Stimulated activated CD8-positive, alpha-beta memory T cell treated with anti-CD3 and anti-CD28 coated beads, Interleukin-4, amount 100 ng/mL, for 48 hours (primary cell): ENCODE measurements at regions not wholly inside any gene's neighbourhood (a gene's known extent, or its start where the extent isn't known, plus 50 kb on each side); places are given as distances from the start of the nearest gene placed in this dataset.
"Not testable (repeated sequence)": the region's sequence is repeated elsewhere in the genome, so short reads cannot be mapped to it uniquely, and the experiment has no call there.

Experiments used
- DNase-seq: peaks from one replicate; pipeline ENCODE4 v3.0.0-alpha.2; 2020

GRCh38 chr11:103808252-103808651, 228.2 kb upstream of the DDI1 start:
- no peak for DNase-seq

- no peak for DNase-seq
These were observed 224.5 kb upstream of the DDI1 start for GRCh38 chr11:103811870-103812455.

DNA sequence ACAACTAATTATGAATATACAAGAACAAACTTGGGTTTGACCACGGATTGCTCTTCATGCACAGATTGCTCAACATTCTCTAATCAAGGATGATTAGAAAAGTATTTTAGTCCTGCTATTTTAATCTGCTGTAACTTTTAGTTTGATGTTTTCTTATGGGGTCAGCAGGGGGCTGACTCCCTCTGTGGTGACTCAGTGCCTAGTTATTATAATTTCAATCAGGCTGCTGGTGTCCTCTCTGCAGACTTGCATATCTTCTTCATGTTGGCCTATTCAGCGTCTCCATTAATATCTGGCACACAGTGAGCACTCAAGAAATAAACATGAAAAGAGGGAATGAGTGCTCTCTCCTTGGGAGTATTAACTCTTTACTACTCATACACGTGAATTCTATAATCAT, 223.8 kb upstream of the DDI1 start:
- no peak for DNase-seq

DNA sequence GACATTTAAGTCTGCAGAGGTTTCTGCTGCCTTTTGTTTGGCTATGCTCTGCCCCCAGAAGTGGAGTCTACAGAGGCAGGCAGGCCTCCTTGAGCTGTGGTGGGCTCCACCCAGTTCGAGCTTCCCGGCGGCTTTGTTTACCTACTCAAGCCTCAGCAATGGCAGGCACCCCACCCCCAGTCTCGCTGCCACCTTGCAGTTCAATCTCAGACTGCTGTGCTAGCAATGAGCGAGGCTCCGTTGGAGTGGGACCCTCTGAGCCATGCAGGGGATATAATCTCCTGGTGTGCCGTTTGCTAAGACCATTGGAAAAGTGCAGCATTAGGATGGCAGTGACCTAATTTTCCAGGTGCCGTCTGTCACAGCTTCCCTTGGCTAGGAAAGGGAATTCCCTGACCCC, 216.1 kb upstream of the DDI1 start:
- not testable (repeated sequence) for DNase-seq

DNA sequence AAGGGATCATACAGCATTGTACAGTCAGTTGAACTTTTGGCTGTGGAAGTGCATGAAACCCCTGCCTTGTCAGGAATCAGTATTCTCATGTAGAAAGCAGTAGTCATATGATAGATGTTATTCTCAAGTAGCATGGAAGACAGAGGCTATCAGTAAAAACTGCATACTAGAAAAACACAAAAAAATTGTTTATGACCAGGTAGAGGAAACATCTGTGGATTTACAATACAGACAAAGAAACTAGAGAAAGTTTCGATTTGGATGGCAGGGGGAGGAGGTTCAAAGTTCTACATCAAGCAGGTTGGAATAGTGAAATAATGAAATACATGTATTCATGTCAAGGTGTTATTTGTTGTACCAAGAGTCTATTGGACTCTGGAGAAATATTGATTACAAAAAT, 212.3 kb upstream of the DDI1 start:
- no peak for DNase-seq

DNA sequence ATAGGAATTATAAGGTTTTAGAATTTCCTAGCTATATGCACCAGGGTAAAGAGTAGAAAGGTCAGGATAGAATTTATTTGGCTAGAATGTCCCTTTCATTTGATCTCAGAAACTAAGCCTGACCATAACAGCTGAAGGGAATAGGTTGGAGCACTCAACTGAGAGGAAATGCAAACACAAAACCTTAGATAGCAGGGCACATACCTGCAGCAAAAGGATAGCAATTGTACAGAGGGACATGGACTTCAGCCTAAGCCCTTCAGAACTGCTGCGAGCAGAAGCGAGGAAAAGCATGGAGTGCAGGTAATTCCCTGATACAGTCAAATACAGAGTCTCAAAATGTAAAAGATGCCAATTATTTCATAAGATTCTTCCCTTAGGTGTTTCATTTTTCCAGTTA, 211.0 kb upstream of the DDI1 start:
- no peak for DNase-seq

GRCh38 chr11:103826856-103827255, 209.6 kb upstream of the DDI1 start:
- no peak for DNase-seq

- DNase-seq = no peak
These were observed 206.8 kb upstream of the DDI1 start for GRCh38 chr11:103829596-103829995.

DNA sequence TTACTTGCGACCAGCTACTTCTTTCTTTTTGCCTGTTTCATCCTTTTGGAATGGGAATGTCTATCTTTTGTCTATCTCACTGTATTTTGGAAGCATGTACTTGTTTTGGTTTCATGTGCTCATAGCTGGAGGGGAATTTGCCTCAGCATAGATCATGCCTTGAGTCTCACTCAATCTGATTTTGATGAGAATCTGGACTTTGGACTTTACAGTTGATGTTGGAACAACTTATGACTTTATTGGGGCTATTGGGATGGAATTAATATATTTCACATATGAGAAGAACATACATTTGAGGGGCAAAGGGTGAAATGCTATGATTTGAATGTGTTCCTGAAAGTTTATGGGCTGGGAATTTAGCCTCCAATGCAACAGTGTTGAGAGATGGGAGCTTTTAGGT, 206.2 kb upstream of the DDI1 start:
- DNase-seq = no peak

DNA sequence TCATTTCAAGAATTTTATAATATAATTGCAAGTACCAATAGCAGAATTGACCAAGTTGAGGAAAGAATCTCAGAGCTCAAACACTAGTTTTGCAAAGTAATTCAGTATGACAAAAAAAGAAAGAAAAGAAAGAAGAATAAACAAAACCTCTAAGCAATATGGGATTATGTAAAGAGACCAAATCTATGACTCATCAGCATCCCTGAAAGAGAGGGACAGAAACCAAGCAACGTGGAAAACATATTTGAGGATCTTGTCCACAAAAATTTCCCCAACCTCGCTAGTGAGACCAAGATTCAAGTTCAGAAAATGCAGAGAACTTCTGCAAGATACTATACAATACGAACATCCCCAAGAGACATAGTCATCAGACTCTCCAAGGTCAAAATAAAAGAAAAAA, 203.7 kb upstream of the DDI1 start:
- DNase-seq = no peak

DNA sequence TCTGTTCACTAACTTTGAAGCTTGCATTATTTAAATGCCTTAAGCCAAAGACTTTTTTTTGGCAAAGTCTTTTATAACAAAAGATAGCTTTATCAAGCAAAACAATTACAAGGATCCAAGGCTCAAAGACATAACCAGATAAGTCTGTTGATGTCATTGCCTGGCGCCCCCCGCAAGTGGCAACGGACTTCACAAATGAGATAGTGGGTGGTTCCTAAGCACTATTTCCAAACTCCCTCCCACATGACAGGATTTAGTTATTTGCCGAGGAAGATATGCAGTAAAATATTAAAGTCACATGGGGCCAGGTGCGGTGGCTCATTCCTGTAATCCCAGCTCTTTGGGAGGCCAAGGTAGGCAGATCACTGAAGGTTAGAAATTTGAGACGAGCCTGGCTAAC, 194.2 kb upstream of the DDI1 start:
- no peak for DNase-seq

DNA sequence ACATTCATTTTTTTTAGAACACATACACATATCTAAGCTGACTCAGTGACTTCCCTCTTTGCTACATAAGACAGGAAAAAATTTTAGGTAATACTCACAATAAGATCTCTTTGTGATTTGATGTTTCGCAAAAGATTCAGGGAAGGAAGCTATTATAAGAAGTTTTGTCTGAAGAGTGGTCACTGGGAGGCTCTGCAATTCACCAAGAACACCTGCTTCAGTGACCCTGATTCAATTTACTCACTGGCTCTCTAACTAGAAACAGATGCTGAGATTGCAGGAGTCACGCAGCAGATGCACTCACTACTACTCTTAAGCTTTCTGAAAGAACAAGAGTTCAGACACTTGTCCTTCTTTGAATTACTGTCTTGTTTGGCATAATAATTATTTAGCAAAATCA, 193.6 kb upstream of the DDI1 start:
- DNase-seq = no peak

DNA sequence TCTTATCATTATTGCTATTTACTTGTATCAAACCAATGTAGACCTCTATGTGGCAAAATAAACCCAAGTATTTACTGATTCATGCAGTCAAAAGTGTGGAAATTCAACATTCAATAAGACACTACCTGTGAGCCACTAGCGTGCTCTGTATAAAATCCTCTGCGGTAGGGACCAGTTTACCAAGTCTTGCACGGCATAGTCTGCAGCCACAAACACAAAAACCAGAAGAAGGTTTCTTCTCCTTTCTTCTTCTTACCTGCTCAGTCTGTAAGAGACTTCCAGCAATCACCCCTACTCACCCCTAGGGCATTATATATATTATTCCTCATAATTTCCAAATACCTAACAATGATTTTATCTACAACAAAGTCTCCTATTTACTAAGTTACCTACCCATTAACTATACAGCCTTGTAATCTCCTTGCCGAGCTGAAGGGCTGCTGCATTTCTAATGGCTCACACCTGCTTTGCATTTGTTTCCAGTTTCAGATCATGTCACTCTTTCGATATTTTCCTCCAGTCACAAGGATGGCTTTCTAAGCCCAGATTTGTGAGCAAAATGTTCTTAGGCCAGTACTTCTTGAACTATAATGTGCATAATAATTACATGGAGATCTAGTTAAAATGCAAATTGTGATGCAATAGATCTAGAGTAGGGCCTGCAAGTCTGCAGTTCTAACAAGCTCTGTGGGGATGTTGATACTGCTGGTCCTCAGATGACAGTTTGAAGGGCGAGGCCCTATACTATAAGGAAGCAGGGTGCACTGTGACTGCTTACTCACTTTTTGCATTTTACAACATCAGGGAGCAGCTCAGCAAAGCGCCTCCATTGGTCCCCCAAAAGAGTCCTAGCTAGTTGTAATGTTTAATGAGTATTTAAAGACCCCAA, 191.9 kb upstream of the DDI1 start:
- no peak for DNase-seq

DNA sequence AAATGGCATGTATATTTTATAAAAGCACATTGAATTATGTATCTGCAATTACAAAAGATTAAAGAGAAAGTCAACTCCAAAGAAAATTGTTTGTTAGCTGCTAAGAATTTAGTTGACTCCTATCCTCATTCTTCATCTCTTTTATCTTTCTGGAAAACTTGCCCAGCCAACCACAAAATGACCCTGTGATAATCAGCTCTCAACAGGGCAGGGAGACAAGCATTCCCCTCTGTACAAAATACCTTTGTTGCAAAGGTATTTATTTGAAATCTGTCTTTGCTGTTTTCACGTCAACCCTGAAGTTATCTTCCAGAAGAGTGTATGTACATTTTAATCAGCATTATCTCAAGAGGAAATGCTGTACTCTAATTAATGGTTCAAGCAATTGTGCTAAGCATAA, 191.1 kb upstream of the DDI1 start:
- DNase-seq = no peak

DNA sequence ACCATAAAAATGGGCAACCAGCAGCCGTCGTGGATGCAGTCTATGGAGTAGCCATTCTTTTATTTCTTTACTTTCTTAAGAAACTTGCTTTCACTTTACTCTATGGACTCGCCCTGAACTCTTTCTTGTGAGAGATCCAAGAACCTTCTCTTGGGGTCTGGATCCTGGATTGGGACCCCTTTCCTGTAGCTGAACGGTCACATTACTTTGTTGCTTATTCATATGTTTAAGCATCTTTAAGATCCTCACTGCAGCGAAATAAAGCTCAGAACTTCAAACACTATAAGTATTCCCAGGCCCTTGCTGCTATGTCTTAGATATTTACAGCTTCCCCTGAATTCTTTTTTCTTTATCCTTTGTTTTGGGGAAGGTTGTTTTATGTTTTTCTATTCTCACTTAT, 187.8 kb upstream of the DDI1 start:
- no peak for DNase-seq

DNA sequence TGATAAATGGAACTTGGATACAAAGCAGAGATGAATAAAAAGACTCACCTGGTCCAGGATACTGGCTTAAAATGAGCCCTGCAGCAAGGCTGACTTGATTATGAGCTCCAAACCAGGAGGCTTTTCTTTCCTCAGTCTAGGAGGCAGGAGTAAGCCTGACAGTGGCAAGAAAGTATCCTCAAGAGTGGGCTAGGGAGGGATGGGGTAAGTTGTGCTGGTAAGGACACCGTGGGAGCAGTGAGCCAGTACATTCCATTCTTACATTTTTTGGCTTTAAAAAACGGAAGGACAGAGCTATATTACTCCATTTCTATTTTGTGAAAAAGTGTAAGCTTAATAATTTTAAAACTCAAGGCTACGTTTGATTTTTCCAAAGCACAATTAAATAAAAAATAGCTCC, 187.1 kb upstream of the DDI1 start:
- DNase-seq = no peak

DNA sequence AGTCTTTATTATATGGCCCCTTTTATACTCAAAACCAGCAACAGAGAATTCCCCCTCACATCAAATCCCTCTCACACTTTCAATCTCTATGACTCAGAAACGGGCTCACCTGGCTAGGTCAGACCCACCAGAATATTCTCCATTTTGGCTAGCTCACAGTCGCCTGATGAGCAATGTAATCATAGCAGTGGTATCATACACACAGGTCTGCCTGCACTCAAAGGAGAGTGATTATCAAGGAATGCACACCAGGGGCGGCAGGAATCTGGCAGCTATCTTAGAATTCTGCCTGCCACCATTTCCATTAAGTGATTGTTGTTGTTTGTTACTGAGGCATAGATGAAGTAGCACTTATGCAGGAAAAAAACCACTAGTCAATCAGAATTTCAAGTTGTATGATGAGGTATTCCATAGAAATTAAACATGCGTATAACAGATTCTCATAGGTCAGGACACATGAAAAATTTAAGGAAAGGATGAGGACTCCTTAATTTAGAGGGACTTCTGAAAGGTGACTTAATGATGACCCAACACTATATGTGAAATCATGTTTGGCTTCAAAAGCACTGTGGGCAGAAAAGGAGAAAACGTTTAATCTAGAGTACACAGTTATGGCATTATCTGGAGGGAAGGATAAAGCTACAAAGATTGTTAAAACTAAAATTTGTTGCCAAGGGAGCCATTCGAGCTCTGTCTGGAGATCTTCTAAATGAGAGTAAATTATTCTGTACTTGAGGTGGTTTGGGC, 185.8 kb upstream of the DDI1 start:
- no peak for DNase-seq

- no peak for DNase-seq
These were observed 185.2 kb upstream of the DDI1 start for GRCh38 chr11:103851166-103851651.
